Stimulated activated CD4-positive, alpha-beta T cell treated with anti-CD3 and anti-CD28 coated beads, Interleukin-12 subunit alpha, Interleukin-12 subunit beta, amount 100 ng/mL, for 24 hours (primary cell): ENCODE measurements at regions not wholly inside any gene's neighbourhood (a gene's known extent, or its start where the extent isn't known, plus 50 kb on each side); places are given as distances from the start of the nearest gene placed in this dataset.

Experiments used
- DNase-seq, 2 experiments: peaks; one replicate each; pipeline ENCODE4 v3.0.0-alpha.2; 2020; ENCODE audit warnings: low read depth in 2 of 2

GRCh38 chr13:21817878-21818277 is 147.0 kb downstream of the FGF9 start:
- DNase-seq = no peak

DNA sequence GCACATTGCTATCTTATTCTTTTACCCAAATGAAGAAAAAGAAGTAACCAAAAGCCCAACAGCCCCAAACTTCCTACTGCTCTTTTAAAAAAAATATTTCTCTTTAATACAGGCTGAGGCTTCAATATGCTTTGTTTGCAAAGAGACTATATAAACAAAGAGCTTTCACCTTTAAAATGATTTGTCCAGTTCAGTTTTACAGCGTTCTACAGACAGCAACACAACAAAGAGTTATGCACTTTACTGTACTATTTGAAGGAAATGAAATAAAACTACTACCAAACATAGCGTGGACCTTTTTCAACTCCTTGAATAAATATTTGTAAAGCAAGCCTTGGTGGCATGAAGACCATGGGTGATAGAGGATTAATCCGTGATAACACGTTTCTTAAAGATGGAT is 151.2 kb downstream of the FGF9 start:
- no peak for DNase-seq

DNA sequence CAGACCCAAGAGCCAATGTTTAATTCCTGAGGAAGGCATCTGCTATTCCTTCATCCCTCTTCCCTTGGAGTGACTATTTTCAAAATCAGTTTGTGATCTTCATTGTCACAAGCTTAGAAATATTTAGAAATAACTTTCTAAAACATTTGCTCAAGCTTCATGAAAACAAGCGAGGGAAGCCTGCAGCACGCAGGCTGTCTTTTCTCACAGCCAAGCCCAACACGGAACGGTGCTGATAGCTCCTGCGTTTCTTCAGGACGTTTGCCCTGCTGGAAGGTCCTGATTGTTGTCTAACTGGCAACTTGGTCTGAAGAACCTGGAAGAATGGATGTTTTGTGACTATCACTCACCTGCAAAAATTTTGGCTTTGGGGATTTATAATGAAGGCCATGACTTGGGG is 152.5 kb downstream of the FGF9 start:
- DNase-seq = no peak

- no peak for DNase-seq
These were observed 153.1 kb downstream of the FGF9 start for GRCh38 chr13:21823949-21824348.

- DNase-seq = no peak
These were observed 154.3 kb downstream of the FGF9 start for GRCh38 chr13:21825186-21825585.

DNA sequence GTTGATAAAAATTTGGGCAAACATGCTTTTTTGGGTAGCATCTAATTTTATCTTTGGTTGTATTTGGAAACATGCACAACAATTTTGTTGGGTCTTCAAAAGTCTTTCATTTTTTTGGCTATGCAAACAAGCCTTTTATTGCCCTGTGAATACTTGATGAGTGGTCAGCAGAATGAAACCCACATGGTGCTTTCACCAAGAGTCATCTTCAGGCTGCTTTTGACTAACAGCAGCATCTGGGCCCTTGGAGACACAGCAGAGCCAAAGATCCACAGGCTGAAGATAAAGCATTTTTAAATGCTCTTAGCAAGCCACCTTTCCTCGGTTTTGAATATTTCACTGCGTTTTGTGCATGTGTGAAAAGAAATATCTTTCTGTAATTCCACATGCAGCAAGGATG is 154.9 kb downstream of the FGF9 start:
- no peak for DNase-seq

GRCh38 chr13:21826214-21827015 is 155.5 kb downstream of the FGF9 start:
- no peak for DNase-seq

DNA sequence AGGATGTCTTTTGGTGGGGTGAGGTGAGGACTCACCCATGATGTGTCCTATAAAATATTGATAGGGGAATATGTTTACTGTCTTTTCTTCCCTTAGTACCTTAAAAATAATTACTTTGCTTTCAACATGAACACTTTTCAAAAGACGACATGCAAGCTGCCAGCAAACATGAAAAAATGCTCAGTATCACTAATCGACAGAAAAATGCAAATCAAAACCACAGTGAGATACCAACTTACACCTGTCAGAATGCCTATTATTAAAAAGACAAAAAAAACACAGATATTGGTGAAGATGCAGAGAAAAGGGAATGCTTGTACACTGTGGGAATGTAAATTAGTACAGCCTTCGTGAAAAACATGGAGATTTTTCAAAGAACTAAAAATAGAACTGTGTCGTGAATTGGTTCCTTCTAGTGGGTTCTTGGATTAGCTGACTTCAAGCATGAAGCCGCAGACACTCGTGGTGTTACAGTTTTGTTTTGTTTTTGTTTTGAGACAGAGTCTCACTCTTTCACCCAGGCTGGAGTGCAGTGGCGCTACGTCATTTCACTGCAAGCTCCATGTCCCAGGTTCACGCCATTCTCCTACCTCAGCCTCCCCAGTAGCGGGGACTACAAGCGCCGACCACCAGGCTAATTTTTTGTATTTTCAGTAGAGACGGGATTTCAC is 160.9 kb downstream of the FGF9 start:
- no peak for DNase-seq

- no peak for DNase-seq
These were observed 163.0 kb downstream of the FGF9 start for GRCh38 chr13:21833921-21834320.

DNA sequence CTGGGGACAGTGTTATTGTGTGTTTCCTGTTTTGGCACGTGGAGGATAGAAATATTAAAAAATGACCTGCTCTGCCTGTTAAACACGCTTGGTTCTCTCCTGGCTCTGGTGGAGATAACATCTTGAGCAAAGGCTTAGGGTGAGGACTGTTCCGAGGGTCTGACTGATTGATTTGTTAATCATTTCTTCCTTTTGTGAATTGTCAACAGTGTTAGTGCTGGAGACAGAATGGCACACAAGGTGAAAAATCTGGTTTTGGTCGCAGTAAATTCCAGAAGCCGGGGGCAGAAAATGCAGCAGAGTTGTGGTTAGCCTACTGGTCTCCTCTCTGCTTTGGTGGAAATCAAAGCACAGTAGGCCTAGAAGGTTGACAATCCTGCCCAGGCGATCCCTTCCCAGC is 163.6 kb downstream of the FGF9 start:
- no peak for DNase-seq

DNA sequence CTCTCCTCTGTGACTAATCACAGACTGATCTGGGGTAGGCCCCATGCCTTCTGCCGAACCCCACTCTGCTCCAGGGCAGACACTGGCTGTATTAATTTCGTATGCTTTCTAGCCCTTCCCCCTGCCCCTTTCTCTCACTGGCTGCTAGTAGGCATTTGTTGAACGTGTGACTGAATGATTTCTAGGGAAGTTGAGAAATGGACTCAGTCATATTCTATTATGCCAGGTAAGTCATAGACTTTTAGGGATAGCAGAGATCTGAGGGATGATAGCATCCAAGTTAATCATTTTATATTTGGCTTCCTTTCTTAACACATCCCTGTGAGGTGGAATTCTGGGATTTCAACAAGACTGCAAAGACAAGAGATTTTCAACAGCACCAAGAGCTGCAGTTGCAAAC is 166.4 kb downstream of the FGF9 start:
- DNase-seq = no peak

DNA sequence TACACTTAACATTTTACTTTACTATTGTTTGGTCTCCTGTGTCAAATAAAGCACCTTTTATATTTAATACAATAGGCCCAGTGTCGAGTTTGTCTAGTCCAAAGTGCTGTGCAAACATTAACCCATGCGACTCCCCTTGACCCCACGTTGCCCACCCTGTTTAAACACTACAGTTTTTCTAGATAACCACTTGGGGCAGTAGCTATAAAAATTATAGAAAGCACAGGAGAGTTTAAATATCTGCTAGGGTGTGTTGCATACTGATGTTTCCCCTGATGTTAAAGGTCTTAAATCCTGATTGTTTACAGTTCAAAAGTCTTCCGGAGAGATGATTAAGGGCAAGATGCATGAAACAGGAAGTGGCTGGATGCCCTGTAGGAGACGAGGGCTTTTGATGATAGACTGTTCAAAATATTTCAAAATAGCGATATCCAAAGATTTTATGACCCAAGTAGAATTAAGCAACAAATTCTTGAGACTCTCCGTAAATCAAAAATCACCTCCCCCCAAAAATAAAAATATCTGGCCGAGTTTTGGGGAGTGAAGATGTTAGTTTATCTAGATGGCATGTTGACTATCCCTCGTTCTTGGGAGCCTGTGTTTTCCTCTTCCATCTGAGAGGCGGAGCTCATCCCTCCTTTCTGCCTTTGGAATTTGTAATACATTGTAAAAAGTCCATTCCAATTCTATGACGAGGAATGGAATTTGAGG is 167.1 kb downstream of the FGF9 start:
- DNase-seq = no peak

DNA sequence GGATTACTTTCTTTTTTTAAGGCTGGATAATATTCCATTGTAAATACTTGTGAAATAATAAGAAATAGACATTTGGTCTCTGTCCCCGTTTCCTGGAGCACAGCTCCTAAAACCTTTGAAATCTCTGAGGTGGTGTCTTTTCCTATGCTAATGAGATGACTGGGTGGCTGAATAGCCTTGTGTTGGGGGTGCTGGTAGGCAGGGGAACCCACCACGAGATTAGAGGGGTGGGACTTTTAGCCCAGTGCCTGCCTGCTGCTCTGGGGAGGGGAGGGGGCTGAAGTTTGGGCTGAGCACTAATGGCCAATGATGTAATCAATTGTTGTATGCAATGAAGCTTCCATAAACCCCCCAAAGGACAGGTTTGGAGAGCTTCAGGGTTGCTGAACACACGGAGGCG is 175.7 kb downstream of the FGF9 start:
- DNase-seq = no peak

DNA sequence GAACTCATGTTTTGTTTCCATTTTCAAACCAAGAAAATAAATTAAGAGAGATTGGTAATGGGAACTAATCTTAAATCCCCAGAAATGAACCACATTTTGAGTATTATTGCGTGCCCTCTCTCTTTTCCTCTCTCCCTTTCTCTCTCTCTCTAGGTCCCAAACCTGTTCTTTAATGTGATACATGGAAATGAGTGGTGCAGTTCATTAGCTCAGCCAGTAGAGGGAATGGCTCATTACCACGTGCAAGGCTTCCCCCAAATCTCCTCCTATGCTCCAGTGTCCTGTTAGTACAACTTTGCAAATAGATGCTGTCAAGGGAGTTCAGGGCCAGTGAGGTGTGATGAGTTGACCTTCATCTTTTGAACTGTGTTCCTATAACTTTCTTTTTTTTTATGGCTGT is 178.4 kb downstream of the FGF9 start:
- DNase-seq = no peak

- no peak for DNase-seq
These were observed 179.4 kb downstream of the FGF9 start for GRCh38 chr13:21850013-21851006.

DNA sequence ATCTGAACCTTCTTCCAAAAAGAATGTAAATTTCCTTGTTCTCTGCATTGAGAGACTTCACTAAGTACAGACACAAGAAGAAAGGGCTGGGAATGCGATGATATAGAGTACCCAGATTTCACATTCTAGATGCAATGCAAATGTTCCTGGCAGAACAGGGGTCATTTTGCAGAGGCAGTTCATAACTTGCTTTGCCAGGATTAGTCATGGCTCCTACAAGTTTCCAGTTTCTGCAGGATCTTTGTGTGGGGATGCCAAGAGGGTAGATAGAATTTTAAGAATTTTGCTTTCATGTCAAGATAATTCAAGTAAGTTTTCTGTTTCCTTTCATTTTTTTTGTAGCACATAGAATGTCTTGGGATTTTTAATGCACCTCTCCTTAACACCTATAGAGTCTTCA is 181.2 kb downstream of the FGF9 start:
- no peak for DNase-seq

- DNase-seq = no peak
These were observed 182.9 kb downstream of the FGF9 start for GRCh38 chr13:21853779-21854178.

DNA sequence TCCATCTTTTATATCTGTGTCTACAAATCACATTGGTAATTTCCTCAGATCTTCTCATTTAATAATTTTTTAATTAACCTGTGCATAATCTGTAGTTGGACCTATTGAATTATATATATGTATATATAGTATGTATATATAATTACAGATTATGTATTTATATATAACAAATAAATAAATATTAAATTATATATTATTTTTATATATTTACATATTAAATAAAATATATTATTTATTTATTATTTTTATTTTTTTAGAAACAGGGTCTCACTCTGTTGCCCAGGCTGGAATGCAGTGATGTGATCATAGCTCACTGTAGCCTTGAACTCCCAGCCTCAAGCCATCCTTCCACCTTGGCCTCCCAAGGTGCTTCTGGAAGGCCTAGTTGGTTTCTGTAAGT is 197.9 kb downstream of the FGF9 start:
- no peak for DNase-seq

- no peak for DNase-seq
These were observed 200.5 kb downstream of the FGF9 start for GRCh38 chr13:21871382-21871781.

- DNase-seq = no peak
These were observed 201.0 kb downstream of the FGF9 start for GRCh38 chr13:21871919-21872318.

DNA sequence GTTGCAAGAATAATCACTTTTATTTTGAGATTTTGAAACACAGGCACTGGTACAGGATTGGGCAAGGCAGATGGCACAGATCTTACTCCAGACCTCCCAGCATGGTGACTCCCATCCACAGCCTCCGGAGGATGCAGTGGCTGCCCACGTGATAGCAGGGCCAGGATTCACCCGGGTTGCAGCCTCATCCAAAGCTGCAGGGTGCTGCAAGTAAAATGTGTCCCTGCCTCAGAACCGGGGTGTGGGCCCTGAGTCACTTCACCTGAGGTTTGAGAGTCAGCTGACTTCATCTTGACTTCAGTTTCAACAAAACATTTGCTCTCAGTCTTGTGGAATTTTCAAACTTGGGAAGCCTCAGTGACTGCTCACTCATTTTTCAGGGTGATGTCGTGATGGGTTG is 201.9 kb downstream of the FGF9 start:
- DNase-seq = no peak

DNA sequence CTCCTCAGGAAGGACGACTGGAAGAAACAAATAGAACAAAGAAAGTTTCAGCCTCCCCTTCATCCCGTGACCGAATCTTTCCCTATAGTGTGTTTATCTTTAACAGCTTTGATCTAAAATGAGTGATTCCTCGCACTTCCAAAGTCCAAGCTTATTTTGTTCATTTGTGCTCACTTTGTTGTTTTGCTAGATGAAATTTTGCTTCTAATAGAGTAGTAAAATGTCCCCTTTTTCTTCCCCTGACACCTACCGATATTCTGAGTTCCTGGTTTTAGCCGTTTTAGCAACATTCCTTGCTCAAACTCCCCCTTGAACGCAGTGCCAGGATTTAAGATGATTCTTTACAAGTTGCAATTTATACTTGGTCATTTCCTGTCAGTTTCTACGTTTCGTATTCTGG is 204.2 kb downstream of the FGF9 start:
- DNase-seq = no peak
